B cell (primary cell): ENCODE measurements at regions not wholly inside any gene's neighbourhood (a gene's known extent, or its start where the extent isn't known, plus 50 kb on each side); places are given as distances from the start of the nearest gene placed in this dataset.

Experiments used
- ATAC-seq: fragments of 200-7000 bp; cut with Tn5 transposase; one replicate; pipeline ENCODE4 v1.10.0; 2021; ENCODE audit warnings: low read depth, mild to moderate bottlenecking, moderate number of reproducible peaks, moderate library complexity
- CTCF ChIA-PET: fragments of 350-600 bp; sonication (Branson Sonifier 250); formaldehyde crosslinking; loops from one replicate; lab custom pipeline; 2021; ENCODE audit warnings: antibody characterized with exemption, inconsistent platforms; lab: Charles Lee
- POLR2A ChIA-PET: fragments of 350-600 bp; sonication (Branson Sonifier 250); formaldehyde crosslinking; loops from one replicate; lab custom pipeline; 2021; ENCODE audit warnings: antibody characterized with exemption; lab: Charles Lee
- DNase-seq: peaks from one replicate; pipeline ENCODE4 v3.0.0; 2013
- H2AFZ ChIP-seq: 2 replicates; pipeline ENCODE4 v1.6.1; 2012; ENCODE audit warnings: mild to moderate bottlenecking, low read depth, low read length; ENCODE audit not compliant: insufficient read depth, poor library complexity, severe bottlenecking
- H3K27ac ChIP-seq, 2 donors: 1 replicate in 1 of 2; 2 replicates in 1 of 2; pipeline ENCODE4 v1.5.1; 2012 to 2013; ENCODE audit warnings: low read length in 2 of 2, mild to moderate bottlenecking in 2 of 2, moderate library complexity in 1 of 2
- H3K27me3 ChIP-seq, 4 experiments: fragments of 200-600 bp in 1 of 4; sonication (generic) in 1 of 4; replicated peaks in 1 of 4; 1 replicate in 2 of 4; 2 replicates in 2 of 4; pipeline versions ENCODE4 v1.6.1 to v1.7.0; 2013 to 2016; ENCODE audit warnings: low read length in 3 of 4, mild to moderate bottlenecking in 2 of 4, mixed read lengths in 1 of 4, moderate library complexity in 1 of 4; ENCODE audit not compliant: insufficient read depth in 4 of 4, control insufficient read depth in 3 of 4; ENCODE audit errors: control extremely low read depth in 1 of 4
- H3K36me3 ChIP-seq, 2 experiments: replicated peaks in 1 of 2; 1 replicate in 1 of 2; 2 replicates in 1 of 2; pipeline versions ENCODE4 v1.6.1 to v1.7.1; 2013; ENCODE audit warnings: low read length in 1 of 2; ENCODE audit not compliant: insufficient read depth in 2 of 2, control insufficient read depth in 1 of 2; ENCODE audit errors: control extremely low read depth in 1 of 2, extremely low read depth in 1 of 2
- H3K4me1 ChIP-seq, 2 donors: fragments of 200-600 bp in 1 of 2; sonication (generic) in 1 of 2; 1 replicate in 1 of 2; 2 replicates in 1 of 2; pipeline versions ENCODE4 v1.5.1 to v1.6.1; 2013 to 2017; ENCODE audit warnings: low read length in 2 of 2; ENCODE audit not compliant: control insufficient read depth in 2 of 2, insufficient read depth in 2 of 2
- H3K4me2 ChIP-seq: replicated peaks from 2 replicates; pipeline ENCODE3; 2012; ENCODE audit warnings: mild to moderate bottlenecking, low read depth, low read length; ENCODE audit not compliant: poor library complexity, severe bottlenecking
- H3K4me3 ChIP-seq, 5 experiments: fragments of 200-600 bp in 1 of 5; sonication (generic) in 1 of 5; 1 replicate in 3 of 5; 2 replicates in 2 of 5; pipeline versions ENCODE4 v1.5.1 to v1.7.0; 2011 to 2016; ENCODE audit warnings: low read length in 4 of 5, mild to moderate bottlenecking in 4 of 5, low read depth in 2 of 5, control low read depth in 1 of 5, moderate library complexity in 1 of 5; ENCODE audit not compliant: insufficient read depth in 1 of 5; ENCODE audit errors: control extremely low read depth in 1 of 5, extremely low read depth in 1 of 5
- H3K79me2 ChIP-seq: fragments of 200-600 bp; sonication (generic); one replicate; pipeline ENCODE4 v1.6.0; 2016; ENCODE audit warnings: low read length; ENCODE audit not compliant: control insufficient read depth, insufficient read depth
- H3K9ac ChIP-seq: fragments of 200-600 bp; sonication (generic); 2 replicates; pipeline ENCODE4 v1.6.1; 2017; ENCODE audit warnings: mild to moderate bottlenecking, low read length, moderate library complexity
- H3K9me3 ChIP-seq, 3 donors: one replicate each; pipeline versions ENCODE4 v1.6.1 to v1.7.1; 2013; ENCODE audit warnings: low read length in 2 of 3; ENCODE audit not compliant: control insufficient read depth in 2 of 3, insufficient read depth in 1 of 3; ENCODE audit errors: control extremely low read depth in 1 of 3
- H4K20me1 ChIP-seq: 2 replicates; pipeline ENCODE4 v1.6.0; 2012; ENCODE audit warnings: mild to moderate bottlenecking, low read length; ENCODE audit not compliant: insufficient read depth, control insufficient read depth, poor library complexity, severe bottlenecking
- H3K27ac Mint-ChIP-seq: one replicate; pipeline ENCODE4 v1.8.0; 2021; ENCODE audit warnings: mixed read lengths
- H3K27me3 Mint-ChIP-seq: one replicate; pipeline ENCODE4 v1.8.0; 2021; ENCODE audit warnings: mixed read lengths
- H3K4me1 Mint-ChIP-seq: one replicate; pipeline ENCODE4 v1.8.0; 2021; ENCODE audit warnings: mixed read lengths
- H3K4me3 Mint-ChIP-seq: one replicate; pipeline ENCODE4 v1.8.0; 2021; ENCODE audit warnings: mixed read lengths
- H3K9me3 Mint-ChIP-seq: one replicate; pipeline ENCODE4 v1.8.0; 2022; ENCODE audit warnings: mixed read lengths; ENCODE audit not compliant: insufficient read depth
- CTCF ChIP-seq: fragments of 200-600 bp; IDR thresholded peaks from one replicate; pipeline ENCODE4 v1.8.0; 2022; ENCODE audit warnings: antibody characterized with exemption, mild to moderate bottlenecking
- EZH2 ChIP-seq: IDR thresholded peaks from 2 replicates; pipeline ENCODE4 v1.6.1; 2012; ENCODE audit warnings: borderline replicate concordance, low read depth, mild to moderate bottlenecking, moderate library complexity, low read length; ENCODE audit not compliant: insufficient read depth, poor library complexity, severe bottlenecking
- WGBS: methylation state at CpG from one replicate; pipeline ENCODE4 v1.1.5; 2013; ENCODE audit warnings: missing lambda C conversion rate; ENCODE audit not compliant: insufficient coverage; 5-methylcytosine and 5-hydroxymethylcytosine counted together
- intact Hi-C: fragments of 100-400 bp; cut with micrococcal nuclease; formaldehyde crosslinking; loops from one replicate; pipeline ENCODE4 v1.10.0; 2022

GRCh38 chr10:28049286-28049685, 50.4 kb upstream of the ODAD2 start:
- Mint-ChIP-seq H3K4me3 (no peak overlapping the region), H3K9me3 (no peaks in the 10 kb centered on the region), H3K4me1 (no peaks in the 10 kb centered on the region), H3K27ac (no peak overlapping the region), H3K27me3 (no peaks in the 10 kb centered on the region)
- no peak for TF ChIP-seq EZH2
- no peak for TF ChIP-seq CTCF
- no peak overlapping the region for H3K4me2 ChIP-seq
- ChIA-PET POLR2A (no interaction called here), CTCF (no interaction called here)
- no peak overlapping the region for H2AFZ ChIP-seq
- intact Hi-C loops = no loop called here
- ATAC-seq (no peak), DNase-seq (no peak)
- no peaks in the 10 kb centered on the region for H3K4me1 ChIP-seq
- H3K4me3 ChIP-seq = no peak overlapping the region
- H3K27ac ChIP-seq = no peak overlapping the region
- H4K20me1 ChIP-seq = no peaks in the 10 kb centered on the region
- H3K27me3 ChIP-seq = no peaks in the 10 kb centered on the region
- H3K9ac ChIP-seq = no peak overlapping the region
- no CpG with 5 or more reads among the region's 2 CpGs for WGBS
- no peaks in the 10 kb centered on the region for H3K79me2 ChIP-seq
- H3K9me3 ChIP-seq = peaks cover 0 to 1% (median 0%) of the 10 kb centered on the region in 3 donors
- H3K36me3 ChIP-seq = no peaks in the 10 kb centered on the region
